SJCRH30 (cell line): ENCODE measurements at regions not wholly inside any gene's neighbourhood (a gene's known extent, or its start where the extent isn't known, plus 50 kb on each side); places are given as distances from the start of the nearest gene placed in this dataset.
"Not testable (repeated sequence)": the region's sequence is repeated elsewhere in the genome, so short reads cannot be mapped to it uniquely, and the experiment has no call there.

Experiments
- DNase-seq, 2 experiments: peaks; one replicate each; pipeline ENCODE4 v3.0.0-alpha.2; 2015 to 2020
- H3K27ac ChIP-seq: fragments of 250-450 bp; sonication (Bioruptor Pico); 2 replicates; pipeline ENCODE4 v1.5.1; 2020; ENCODE audit warnings: mild to moderate bottlenecking, moderate library complexity
- H3K27me3 ChIP-seq: fragments of 250-450 bp; sonication (Bioruptor Pico); 2 replicates; pipeline ENCODE4 v1.5.1; 2020; ENCODE audit warnings: mild to moderate bottlenecking, moderate library complexity
- H3K36me3 ChIP-seq: fragments of 250-450 bp; sonication (Bioruptor Pico); 2 replicates; pipeline ENCODE4 v1.5.1; 2020; ENCODE audit warnings: mild to moderate bottlenecking, moderate library complexity
- H3K4me1 ChIP-seq: fragments of 250-450 bp; sonication (Bioruptor Pico); 2 replicates; pipeline ENCODE4 v1.5.1; 2020; ENCODE audit warnings: mild to moderate bottlenecking, moderate library complexity
- H3K4me3 ChIP-seq: fragments of 250-450 bp; sonication (Bioruptor Pico); 2 replicates; pipeline ENCODE4 v1.5.1; 2020; ENCODE audit warnings: mild to moderate bottlenecking, moderate library complexity
- H3K9me3 ChIP-seq: fragments of 250-450 bp; sonication (Bioruptor Pico); replicated peaks from 2 replicates; pipeline ENCODE4 v1.5.1; 2020; ENCODE audit warnings: mild to moderate bottlenecking, moderate library complexity

DNA sequence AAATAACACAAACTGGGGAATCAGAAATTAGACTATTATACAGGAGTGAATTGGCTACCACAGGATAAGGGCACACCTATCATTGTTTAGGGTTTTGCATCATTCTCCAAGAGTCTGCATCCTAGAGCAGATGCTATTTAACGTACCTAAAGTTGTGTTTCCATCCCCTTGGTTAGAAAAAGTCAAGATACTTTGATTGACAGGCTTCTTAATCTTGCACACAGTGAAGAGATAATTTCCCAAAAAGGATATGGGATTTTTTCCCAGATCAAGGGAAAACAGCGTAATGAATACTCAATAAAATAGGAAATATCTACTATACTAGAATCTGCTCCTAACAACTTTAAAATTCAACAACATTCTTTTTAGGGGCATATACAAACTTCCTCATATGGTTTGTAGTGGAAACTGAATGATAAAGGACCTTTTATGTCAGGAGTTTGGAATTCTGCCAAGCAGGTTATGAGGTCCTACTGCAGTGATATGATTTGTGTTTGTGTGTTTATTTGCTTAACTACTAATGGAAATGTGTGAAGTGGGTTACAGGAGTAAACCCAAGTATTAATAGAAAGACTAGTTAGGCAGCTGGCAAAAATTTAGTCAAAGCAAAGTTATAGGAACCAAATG, 124.1 kb upstream of the MME start:
- H3K36me3 ChIP-seq: no peaks in the 10 kb centered on the region
- H3K27ac ChIP-seq: no peak overlapping the region
- H3K4me1 ChIP-seq: no peaks in the 10 kb centered on the region
- no peaks in the 10 kb centered on the region for H3K9me3 ChIP-seq
- no peaks in the 10 kb centered on the region for H3K27me3 ChIP-seq
- no peak overlapping the region for H3K4me3 ChIP-seq
- DNase-seq: peak in 1 of 2 experiments; percentile 25

DNA sequence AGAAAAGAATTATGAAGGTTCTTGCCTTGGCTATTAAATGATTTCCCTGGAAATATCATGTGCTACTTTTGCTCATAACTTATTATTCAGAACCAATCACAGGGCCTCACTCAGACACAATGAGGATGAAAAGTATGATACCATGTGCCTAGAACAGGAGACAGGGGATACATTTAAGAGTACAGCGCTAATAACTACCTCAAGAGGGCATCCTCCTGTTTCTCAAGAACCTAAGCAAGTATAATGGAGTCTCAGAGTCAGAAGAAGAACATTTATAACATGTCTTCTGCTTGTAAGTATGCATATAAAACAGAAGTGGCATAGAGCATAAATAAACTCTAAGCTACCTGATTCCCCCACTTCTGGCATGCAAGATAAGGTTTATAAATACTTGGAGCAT, 125.4 kb upstream of the MME start:
- H3K4me1 ChIP-seq: no peaks in the 10 kb centered on the region
- H3K27ac ChIP-seq: no peak overlapping the region
- no peaks in the 10 kb centered on the region for H3K36me3 ChIP-seq
- H3K4me3 ChIP-seq: no peak overlapping the region
- DNase-seq: peak in 1 of 2 experiments; percentile 51
- H3K27me3 ChIP-seq: no peaks in the 10 kb centered on the region
- H3K9me3 ChIP-seq: no peaks in the 10 kb centered on the region

DNA sequence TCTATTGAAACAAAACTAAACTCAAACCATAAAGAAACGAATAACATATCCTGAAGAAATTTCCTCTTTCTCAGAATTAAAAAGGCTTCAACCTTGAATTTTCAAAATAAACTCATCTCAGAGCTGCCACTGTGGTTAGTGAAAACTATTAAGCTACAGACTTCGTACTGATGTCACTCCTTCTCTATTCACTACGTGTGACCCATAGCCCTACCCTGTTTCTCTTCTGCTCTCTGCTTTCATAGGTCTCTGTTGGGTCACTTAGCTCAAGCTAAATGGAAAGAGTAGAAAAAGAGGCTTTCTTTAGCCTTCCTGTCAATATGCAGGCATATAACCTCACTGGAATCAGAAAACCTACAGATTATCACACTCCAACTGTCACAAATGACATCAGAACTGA, 126.6 kb upstream of the MME start:
- DNase-seq: no peak
- Histone ChIP-seq H3K36me3 (no peaks in the 10 kb centered on the region), H3K27ac (no peak overlapping the region), H3K9me3 (no peaks in the 10 kb centered on the region), H3K4me1 (no peaks in the 10 kb centered on the region), H3K4me3 (no peak overlapping the region), H3K27me3 (no peaks in the 10 kb centered on the region)

DNA sequence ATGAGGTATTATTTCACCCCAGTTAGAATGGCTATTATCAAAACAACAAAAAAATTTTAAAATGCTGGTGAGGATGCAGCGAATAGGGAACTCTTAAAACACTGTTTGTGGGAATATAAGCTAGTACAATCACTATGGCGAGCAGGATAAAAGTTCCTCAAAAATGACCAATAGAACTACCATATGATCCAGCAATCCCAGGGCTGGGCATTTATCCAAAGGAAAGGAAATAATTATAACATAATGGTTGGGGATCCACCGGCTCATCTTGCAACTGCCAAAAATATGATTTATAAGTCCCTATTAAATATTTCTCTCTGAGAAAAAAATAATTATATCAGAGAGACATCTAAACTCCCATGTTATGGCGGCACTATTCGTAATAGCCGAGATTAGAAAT, 127.6 kb upstream of the MME start:
- DNase-seq: no peak
- H3K4me1 ChIP-seq: no peaks in the 10 kb centered on the region
- no peaks in the 10 kb centered on the region for H3K36me3 ChIP-seq
- no peaks in the 10 kb centered on the region for H3K27me3 ChIP-seq
- no peak overlapping the region for H3K27ac ChIP-seq
- H3K9me3 ChIP-seq: no peaks in the 10 kb centered on the region
- no peak overlapping the region for H3K4me3 ChIP-seq

DNA sequence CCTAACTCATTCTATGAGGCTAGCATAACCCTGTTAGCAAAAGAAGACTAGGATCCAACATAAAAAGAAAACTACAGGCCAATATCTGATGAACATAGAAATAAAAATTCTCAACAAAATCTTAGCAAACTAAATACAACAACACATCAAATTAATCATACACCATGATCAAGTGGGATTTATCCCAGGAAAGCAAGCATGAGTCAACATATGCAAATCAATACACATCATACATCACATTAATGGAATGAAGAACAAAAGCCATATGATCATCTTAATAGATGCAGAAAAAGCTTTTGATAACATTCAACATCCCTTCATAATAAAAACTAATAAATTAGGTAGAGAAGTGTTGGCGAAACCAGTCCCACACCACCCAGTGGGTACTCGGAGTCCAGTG, 136.1 kb upstream of the MME start:
- Histone ChIP-seq H3K4me3 (no peak overlapping the region), H3K36me3 (no peaks in the 10 kb centered on the region), H3K4me1 (no peaks in the 10 kb centered on the region), H3K27me3 (no peaks in the 10 kb centered on the region), H3K9me3 (no peaks in the 10 kb centered on the region), H3K27ac (no peak overlapping the region)
- no peak for DNase-seq

DNA sequence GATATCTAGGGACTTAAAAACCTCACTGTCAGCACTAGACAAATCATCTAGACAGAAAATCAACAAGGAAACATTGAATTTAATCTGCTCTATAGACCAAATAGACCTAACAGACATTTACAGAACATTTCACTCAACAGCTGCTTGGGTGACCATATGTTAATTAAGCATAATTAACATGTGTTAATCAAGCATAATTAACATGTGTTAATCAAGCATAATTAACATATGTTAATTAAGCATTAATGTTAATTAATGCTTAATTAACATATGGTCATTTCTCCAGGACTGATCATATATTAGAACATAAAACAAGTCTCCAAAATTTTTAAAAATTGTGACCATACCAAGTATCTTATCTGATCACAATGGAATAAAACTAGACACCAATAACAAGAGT, 137.3 kb upstream of the MME start:
- Histone ChIP-seq H3K27me3 (no peaks in the 10 kb centered on the region), H3K27ac (no peak overlapping the region), H3K4me1 (no peaks in the 10 kb centered on the region), H3K36me3 (no peaks in the 10 kb centered on the region), H3K9me3 (no peaks in the 10 kb centered on the region), H3K4me3 (no peak overlapping the region)
- DNase-seq: no peak

DNA sequence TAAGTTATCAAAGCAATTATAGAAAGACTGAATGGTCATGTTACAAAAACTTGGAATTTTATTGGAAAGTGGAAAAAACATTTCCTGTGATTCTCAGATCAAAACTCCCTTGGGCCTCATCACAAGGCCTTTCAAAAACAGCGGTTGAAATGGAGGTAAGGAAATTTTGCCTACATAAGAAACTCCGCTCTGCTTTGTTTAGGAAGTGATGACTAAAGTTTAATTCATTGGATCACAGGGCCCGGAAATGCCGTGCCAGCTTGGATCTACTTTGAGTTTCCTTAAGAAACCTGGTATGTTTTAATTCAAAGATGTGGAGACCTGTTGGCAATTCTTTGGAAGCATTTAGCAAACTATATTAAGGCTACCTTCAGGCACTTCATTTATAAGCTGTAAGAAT, 143.9 kb upstream of the MME start:
- Histone ChIP-seq H3K27ac (no peak overlapping the region), H3K4me3 (no peak overlapping the region), H3K36me3 (no peaks in the 10 kb centered on the region)

DNA sequence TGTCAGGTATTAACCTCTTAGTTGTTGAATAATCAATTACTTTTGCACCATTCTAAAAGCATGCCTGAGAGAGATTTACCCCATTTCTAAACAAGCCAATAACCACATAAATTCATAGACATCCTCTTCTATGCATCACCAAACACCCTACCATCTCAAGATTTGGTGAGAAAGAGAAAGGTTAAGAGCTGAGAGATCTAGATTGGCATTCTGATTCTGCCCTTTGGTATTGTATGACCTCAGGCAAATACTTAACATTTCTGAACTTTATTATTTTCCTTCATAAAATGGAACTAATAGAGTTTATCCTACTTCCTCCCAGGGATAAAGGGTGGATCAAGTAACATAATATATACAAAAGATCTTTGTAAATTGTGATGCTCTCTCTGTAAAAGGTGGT, 146.5 kb upstream of the MME start:
- no peak overlapping the region for H3K27ac ChIP-seq
- H3K27me3 ChIP-seq: no peaks in the 10 kb centered on the region
- no peaks in the 10 kb centered on the region for H3K36me3 ChIP-seq
- no peaks in the 10 kb centered on the region for H3K9me3 ChIP-seq
- no peak for DNase-seq
- peaks cover 8% of the 10 kb centered on the region; the same call in 1 of the 2 replicates for H3K4me1 ChIP-seq
- no peak overlapping the region for H3K4me3 ChIP-seq

More for the DNA sequence above, 143.9 kb upstream of the MME start:
- Histone ChIP-seq H3K9me3 (no peaks in the 10 kb centered on the region), H3K4me1 (peaks cover 8% of the 10 kb centered on the region; the same call in 1 of the 2 replicates), H3K27me3 (no peaks in the 10 kb centered on the region)
- DNase-seq: no peak

DNA sequence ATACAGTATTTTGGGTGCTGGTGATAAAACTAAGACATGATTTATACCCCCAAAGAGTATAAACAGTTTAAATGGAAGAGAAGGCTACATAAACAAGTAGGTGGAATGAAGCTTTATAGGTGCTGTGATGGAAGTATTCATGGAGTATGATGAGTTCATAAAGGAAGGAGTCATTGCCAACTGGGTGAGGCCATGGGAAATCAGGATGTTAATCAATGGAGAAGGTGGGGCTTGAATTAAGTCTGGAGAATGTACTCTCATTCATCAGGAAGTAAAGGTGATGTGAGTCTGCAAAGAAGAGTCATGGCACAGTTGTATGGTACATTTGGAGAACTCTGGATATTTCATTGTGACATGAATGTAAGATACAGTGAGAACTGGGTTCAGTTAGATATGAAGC, 147.5 kb upstream of the MME start:
- no peaks in the 10 kb centered on the region for H3K9me3 ChIP-seq
- H3K27me3 ChIP-seq: no peaks in the 10 kb centered on the region
- H3K4me3 ChIP-seq: no peak overlapping the region
- no peaks in the 10 kb centered on the region for H3K36me3 ChIP-seq
- peaks cover 8% of the 10 kb centered on the region; the same call in 1 of the 2 replicates for H3K4me1 ChIP-seq
- DNase-seq: no peak
- H3K27ac ChIP-seq: no peak overlapping the region

DNA sequence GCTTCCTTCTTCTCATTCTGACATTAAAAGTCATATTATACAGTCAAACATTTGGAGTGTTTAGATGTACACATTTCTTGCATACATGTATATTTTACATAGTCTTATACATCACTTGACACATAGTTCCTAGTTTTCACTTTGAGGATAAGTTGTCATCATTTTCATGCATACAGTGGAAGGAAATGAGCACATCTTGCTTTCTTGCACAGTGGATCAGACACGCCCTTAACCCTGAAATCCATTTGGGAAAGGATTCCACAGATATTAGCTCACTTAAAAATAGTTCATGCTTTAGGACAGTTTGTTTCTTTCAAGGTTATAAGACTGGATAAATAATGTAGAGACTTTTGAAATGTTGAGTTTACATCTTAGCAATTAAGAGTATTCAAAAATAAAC, 148.6 kb upstream of the MME start:
- H3K4me1 ChIP-seq: peaks cover 8% of the 10 kb centered on the region; the same call in 1 of the 2 replicates
- H3K4me3 ChIP-seq: no peak overlapping the region
- no peaks in the 10 kb centered on the region for H3K9me3 ChIP-seq
- H3K27ac ChIP-seq: no peak overlapping the region
- no peaks in the 10 kb centered on the region for H3K36me3 ChIP-seq
- no peak for DNase-seq
- H3K27me3 ChIP-seq: no peaks in the 10 kb centered on the region

DNA sequence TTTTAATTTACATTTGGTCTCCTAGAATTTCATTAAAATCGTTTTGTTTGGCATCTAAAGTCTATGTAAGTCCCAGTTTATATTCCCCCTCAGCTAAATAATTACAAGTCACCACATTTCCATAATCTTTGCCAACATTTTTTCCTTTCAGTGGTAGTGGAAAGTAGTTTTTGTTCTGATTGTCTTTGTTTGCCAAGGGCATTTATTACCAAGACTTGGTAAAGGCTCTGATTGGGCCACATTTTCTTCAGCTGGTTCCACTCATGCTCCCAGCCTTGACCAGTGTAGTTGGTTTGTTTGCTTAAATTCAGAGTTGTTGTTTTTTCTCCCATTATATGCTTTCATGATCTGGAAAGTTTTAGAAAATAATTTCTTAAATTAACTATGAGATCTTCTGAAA, 153.4 kb upstream of the MME start:
- no peak overlapping the region for H3K27ac ChIP-seq
- no peak for DNase-seq
- H3K4me3 ChIP-seq: no peak overlapping the region
- H3K9me3 ChIP-seq: no peaks in the 10 kb centered on the region
- no peaks in the 10 kb centered on the region for H3K27me3 ChIP-seq
- 0 out of 2 replicates have a peak, but pooled peaks cover 4% of the 10 kb centered on the region for H3K4me1 ChIP-seq
- H3K36me3 ChIP-seq: no peaks in the 10 kb centered on the region

DNA sequence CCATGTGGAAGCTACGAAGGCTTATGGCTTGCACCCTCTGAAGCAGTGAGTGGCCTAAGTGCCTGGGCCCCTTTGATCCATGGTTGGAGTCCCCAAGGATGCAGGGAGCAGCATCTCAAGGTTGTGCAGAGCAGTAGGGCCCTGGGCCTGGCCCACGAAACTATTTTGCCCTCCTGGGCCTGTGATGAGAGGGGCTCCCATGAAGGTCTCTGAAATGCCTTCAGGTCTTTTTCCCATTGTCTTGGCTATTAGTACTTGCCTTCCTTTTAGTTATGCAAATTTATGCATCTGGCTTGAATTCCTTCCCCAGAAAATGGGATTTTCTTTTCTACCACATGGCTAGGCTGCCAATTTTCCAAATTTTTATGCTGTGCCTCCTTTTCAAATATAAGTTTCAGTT, 158.8 kb upstream of the MME start:
- no peaks in the 10 kb centered on the region for H3K36me3 ChIP-seq
- DNase-seq: no peak
- H3K27ac ChIP-seq: no peak overlapping the region
- no peaks in the 10 kb centered on the region for H3K9me3 ChIP-seq
- H3K4me1 ChIP-seq: no peaks in the 10 kb centered on the region
- no peak overlapping the region for H3K4me3 ChIP-seq
- no peaks in the 10 kb centered on the region for H3K27me3 ChIP-seq

DNA sequence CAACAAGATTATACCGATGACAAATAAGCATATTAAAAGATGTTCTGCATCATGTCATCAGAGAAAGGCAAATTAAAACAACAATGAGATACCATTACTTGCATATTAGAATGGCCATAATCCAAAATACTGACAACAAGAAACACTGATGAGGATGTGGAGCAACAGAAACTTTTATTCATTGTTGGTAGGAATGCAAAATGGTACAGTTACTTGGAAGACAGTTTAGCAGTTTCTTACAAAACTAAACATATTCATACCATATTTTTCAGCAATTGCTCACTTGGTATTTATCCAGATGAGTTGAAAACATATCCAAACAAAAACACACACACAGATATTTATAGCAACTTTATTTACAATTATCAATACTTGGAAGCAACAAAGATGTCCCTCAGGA, 160.9 kb upstream of the MME start:
- Histone ChIP-seq H3K9me3 (no peaks in the 10 kb centered on the region), H3K4me3 (no peak overlapping the region), H3K4me1 (no peaks in the 10 kb centered on the region), H3K27me3 (no peaks in the 10 kb centered on the region), H3K36me3 (no peaks in the 10 kb centered on the region), H3K27ac (no peak overlapping the region)
- no peak for DNase-seq

DNA sequence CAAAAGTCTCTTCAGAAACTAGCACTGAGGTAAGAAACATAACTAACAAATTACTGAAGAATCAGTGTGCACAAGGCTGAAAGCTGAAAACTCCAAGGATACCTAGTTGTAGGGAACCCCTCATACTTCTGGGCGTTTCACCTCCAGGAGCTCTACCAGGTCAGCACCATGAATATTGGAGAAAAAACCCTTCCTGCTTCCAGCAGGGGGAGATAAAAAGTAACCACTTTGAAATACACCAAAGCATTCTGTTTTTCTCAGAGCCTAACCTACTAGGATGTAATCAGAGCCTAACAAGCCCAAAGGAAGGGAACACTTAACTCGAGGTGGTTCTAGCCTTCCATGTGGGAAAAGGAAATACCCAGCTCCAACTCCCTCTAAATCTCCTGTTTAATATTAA, 175.8 kb upstream of the MME start:
- Histone ChIP-seq H3K27me3 (no peaks in the 10 kb centered on the region), H3K27ac (no peak overlapping the region), H3K4me1 (no peaks in the 10 kb centered on the region), H3K9me3 (no peaks in the 10 kb centered on the region; the same call in 1 of the 2 replicates), H3K4me3 (no peak overlapping the region), H3K36me3 (no peaks in the 10 kb centered on the region)
- DNase-seq: peak in 1 of 2 experiments; percentile 48

DNA sequence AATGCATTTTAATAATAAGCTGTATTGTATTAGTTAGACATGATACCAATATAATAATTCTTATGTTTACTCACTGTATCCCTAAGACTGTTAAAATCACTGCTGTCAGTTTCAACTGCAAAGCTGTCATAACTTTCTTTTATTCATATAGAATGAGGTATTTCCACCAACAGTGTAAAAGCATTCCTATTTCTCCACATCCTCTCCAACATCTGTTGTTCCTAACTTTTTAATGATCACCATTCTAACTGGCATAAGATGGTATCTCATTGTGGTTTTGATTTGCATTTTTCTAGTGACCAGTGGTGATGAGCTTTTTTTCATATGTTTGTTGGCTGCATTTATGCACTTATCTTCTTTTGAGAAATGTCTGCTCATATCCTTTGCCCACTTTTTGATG, 177.6 kb upstream of the MME start:
- H3K36me3 ChIP-seq, DNase-seq, H3K4me1 ChIP-seq, H3K9me3 ChIP-seq, H3K27ac ChIP-seq, H3K27me3 ChIP-seq, H3K4me3 ChIP-seq: not testable (repeated sequence)

DNA sequence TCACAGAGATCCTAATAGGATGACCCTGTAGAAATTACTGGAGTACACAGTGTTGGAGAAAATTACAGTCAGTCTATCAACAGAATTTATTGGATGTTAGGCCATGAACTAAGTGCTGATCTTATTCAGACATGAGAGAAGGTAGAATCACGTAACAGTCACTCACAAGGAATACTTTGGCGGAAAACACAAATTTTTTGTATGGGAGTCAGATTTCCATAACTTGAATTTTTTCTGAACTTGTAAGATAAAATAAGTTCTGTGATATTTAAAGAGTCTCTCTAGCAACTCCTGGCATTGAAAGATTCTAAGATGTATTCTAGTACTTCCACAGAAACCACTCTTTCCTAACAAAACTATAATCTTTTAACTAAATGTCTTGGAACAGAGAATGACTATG, 178.8 kb upstream of the MME start:
- Histone ChIP-seq H3K4me1 (no peaks in the 10 kb centered on the region), H3K4me3 (no peak overlapping the region), H3K9me3 (no peaks in the 10 kb centered on the region; the same call in 1 of the 2 replicates), H3K27ac (no peak overlapping the region), H3K27me3 (no peaks in the 10 kb centered on the region), H3K36me3 (no peaks in the 10 kb centered on the region)
- no peak for DNase-seq
